ENCODE measurements at regions not wholly inside any gene's neighbourhood (a gene's known extent, or its start where the extent isn't known, plus 50 kb on each side); places are given as distances from the start of the nearest gene placed in this dataset.

DNA sequence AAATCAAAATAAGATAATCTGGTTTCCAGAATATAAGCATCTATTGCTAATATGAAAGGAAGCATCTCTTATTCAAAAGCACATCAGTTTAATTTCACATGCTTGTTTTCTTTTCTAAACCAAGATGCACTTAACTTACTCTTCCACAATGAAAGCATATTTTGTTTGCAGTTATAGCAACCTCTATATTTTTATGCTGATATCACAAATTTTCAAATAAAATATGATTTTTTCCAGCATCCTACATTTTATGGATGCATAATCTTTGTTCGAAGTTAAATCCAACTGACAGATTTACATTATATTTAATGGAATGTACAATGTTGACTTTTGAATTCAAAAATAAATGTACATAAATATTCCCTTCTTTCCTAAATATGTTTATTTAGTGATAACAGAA lies 978.3 kb upstream of the B3GALT2 start:
- TF ChIP-seq, protein P1, sequence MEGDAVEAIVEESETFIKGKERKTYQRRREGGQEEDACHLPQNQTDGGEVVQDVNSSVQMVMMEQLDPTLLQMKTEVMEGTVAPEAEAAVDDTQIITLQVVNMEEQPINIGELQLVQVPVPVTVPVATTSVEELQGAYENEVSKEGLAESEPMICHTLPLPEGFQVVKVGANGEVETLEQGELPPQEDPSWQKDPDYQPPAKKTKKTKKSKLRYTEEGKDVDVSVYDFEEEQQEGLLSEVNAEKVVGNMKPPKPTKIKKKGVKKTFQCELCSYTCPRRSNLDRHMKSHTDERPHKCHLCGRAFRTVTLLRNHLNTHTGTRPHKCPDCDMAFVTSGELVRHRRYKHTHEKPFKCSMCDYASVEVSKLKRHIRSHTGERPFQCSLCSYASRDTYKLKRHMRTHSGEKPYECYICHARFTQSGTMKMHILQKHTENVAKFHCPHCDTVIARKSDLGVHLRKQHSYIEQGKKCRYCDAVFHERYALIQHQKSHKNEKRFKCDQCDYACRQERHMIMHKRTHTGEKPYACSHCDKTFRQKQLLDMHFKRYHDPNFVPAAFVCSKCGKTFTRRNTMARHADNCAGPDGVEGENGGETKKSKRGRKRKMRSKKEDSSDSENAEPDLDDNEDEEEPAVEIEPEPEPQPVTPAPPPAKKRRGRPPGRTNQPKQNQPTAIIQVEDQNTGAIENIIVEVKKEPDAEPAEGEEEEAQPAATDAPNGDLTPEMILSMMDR (conservative IDR thresholded peaks at IDR 0.05; ENCODE audit: control insufficient read depth, insufficient read depth, low read depth, low read length), result no peak
- DNase-seq (ENCODE audit: low read depth), result no peak

DNA sequence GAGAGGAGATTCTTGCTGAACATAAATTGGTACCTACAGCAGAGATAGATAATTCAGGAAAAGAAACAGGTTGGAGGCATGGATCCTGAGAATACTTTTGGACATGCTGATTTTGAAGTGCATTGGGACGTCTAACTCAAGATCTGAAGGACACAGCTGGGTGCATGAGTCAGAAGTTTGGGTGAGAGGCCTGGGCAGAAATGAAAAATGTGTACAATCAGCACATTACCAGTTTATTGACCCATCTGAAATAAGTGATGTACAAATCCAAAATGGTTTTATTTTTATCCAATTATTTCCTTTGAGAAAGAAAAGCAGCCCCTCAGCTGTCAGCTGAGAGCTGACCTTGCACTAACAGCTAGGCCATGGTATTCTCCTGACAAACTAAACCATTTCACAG lies 975.2 kb upstream of the B3GALT2 start:
- TF ChIP-seq, protein P1 (conservative IDR thresholded peaks at IDR 0.05; ENCODE audit: control insufficient read depth, insufficient read depth, low read depth, low read length), result no peak
- DNase-seq (ENCODE audit: low read depth), result no peak
- no peak overlapping the region for H3K4me3 ChIP-seq (ENCODE audit: control insufficient read depth, low read depth, low read length)

More for the DNA sequence above, 978.3 kb upstream of the B3GALT2 start:
- H3K4me3 ChIP-seq (ENCODE audit: control insufficient read depth, low read depth, low read length), result no peak overlapping the region

DNA sequence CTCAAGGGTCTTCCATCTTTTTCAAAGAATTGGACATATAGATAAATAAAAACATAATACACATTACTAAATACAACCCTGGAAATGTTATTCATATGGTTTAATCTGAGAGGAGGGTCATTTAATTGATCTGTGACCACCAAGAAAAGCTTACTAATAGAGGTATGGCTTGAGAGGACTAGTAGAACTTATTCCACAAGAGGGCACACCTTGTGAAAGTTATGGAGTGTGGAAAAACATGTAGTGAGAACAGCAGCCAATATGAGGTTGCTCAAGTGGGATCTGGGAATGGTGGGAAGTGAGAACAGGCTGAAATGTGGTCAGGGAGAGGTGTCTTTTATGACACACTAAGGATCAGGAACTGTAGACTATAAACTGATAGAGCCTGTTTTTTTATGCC lies 973.5 kb upstream of the B3GALT2 start:
- DNase-seq (ENCODE audit: low read depth), result no peak
- no peak overlapping the region for H3K4me3 ChIP-seq (ENCODE audit: control insufficient read depth, low read depth, low read length)
- TF ChIP-seq, protein P1 (conservative IDR thresholded peaks at IDR 0.05; ENCODE audit: control insufficient read depth, insufficient read depth, low read depth, low read length), result no peak

DNA sequence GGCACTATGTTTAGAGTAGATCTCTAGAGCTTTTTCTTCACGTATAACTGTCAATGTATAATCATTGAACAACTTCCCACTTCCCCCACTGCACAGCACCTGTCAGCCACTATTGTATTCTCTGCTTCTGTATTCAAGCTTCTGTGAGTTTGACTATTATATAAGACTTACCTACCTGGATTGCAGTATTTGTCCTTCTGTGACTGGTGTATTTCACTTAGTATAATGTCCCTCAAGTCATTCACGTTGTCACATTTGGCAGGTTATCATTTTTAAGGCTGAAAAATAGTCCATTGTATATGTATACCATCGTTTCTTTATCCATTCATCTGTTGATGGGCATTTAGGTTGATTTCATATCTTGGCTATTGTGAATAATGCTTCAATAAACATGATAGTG lies 969.5 kb upstream of the B3GALT2 start:
- TF ChIP-seq, protein P1 (conservative IDR thresholded peaks at IDR 0.05; ENCODE audit: control insufficient read depth, insufficient read depth, low read depth, low read length), result no peak

DNA sequence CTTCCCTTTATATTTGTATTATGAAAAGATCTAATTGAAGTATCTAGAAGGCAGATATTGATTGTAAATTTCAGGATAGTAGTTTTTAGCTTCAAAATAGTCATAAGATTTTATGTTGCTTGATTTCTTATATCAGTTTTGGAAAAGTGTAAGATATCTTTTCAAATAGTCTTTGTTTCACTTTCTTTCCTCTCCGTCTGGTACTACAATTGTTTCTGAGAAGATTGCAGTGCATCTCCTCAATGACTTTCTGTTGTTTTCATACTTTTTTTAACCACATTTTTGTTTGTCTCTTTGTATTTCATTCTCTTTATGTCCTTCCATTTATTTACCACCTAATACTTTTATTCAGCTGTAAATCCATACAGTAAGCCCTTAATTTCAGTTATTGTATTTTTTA lies 964.6 kb upstream of the B3GALT2 start:
- no peak for DNase-seq (ENCODE audit: low read depth)
- TF ChIP-seq, protein P1 (conservative IDR thresholded peaks at IDR 0.05; ENCODE audit: control insufficient read depth, insufficient read depth, low read depth, low read length), result no peak
- H3K4me3 ChIP-seq (ENCODE audit: control insufficient read depth, low read depth, low read length), result no peak overlapping the region

More for the DNA sequence above, 969.5 kb upstream of the B3GALT2 start:
- no peak overlapping the region for H3K4me3 ChIP-seq (ENCODE audit: control insufficient read depth, low read depth, low read length)
- no peak for DNase-seq (ENCODE audit: low read depth)

DNA sequence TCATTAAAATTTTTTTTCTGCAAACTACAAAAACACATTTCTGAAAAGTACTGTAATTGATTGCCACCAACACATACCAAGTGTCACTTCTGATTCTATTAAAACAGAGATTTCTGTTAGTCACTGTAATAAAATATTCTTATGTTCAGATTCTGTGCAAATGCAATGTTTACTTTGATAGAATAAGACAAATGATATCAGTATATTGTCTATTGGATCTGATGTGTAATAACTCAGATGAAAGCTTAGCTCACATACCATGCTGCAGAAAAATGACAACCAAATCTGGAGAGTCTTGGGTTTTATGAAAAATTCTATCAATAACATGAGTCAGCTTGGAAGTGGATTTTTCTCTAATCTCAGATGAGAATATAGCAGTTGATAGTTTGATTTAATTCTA lies 963.8 kb upstream of the B3GALT2 start:
- no peak for DNase-seq (ENCODE audit: low read depth)
- H3K4me3 ChIP-seq (ENCODE audit: control insufficient read depth, low read depth, low read length), result no peak overlapping the region
- TF ChIP-seq, protein P1 (conservative IDR thresholded peaks at IDR 0.05; ENCODE audit: control insufficient read depth, insufficient read depth, low read depth, low read length), result no peak

DNA sequence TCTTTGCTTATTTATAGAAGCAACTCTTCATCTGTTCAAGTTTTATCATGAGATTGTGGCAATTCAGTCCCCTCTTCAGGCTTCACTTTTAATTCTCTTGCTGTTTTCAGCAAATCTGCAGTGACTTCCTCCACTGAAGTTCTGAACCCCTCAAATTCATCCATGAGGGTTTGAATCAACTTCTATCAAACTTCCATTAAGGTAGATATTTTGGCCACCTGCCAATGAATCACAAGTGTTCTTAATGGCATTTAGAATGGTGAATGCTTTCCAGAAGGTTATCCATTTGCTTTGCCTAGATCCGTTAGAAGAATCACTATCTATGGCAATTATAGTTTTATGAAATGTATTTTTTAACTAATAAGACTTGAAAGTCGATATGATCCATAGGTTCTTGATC lies 946.7 kb upstream of the B3GALT2 start:
- TF ChIP-seq, protein P1 (conservative IDR thresholded peaks at IDR 0.05; ENCODE audit: control insufficient read depth, insufficient read depth, low read depth, low read length), result no peak
- DNase-seq (ENCODE audit: low read depth), result no peak
- H3K4me3 ChIP-seq (ENCODE audit: control insufficient read depth, low read depth, low read length), result no peak overlapping the region
